Lower lobe of right lung (tissue), 2 donors: ENCODE measurements at regions not wholly inside any gene's neighbourhood (a gene's known extent, or its start where the extent isn't known, plus 50 kb on each side); places are given as distances from the start of the nearest gene placed in this dataset.

Experiments
- ATAC-seq, 2 donors: fragments of 200-7000 bp; cut with Tn5 transposase; one replicate each; pipeline ENCODE4 v1.9.1; 2020 to 2022; ENCODE audit warnings: mild to moderate bottlenecking in 2 of 2, moderate library complexity in 2 of 2
- DNase-seq: peaks from one replicate; pipeline ENCODE4 v3.0.0-alpha.2; 2020
- H3K27ac ChIP-seq: fragments of 200-600 bp; one replicate; pipeline ENCODE4 v1.8.0; 2022
- H3K27me3 ChIP-seq: fragments of 200-600 bp; one replicate; pipeline ENCODE4 v1.8.0; 2022; ENCODE audit warnings: low read depth
- H3K36me3 ChIP-seq: fragments of 200-600 bp; one replicate; pipeline ENCODE4 v1.8.0; 2022; ENCODE audit warnings: mild to moderate bottlenecking
- H3K4me1 ChIP-seq: fragments of 200-600 bp; one replicate; pipeline ENCODE4 v1.8.0; 2022
- H3K4me3 ChIP-seq: fragments of 200-600 bp; one replicate; pipeline ENCODE4 v1.8.0; 2022; ENCODE audit warnings: mild to moderate bottlenecking
- H3K9me3 ChIP-seq: fragments of 200-600 bp; one replicate; pipeline ENCODE4 v1.8.0; 2022
- intact Hi-C: fragments of 100-400 bp; cut with DNase I; formaldehyde crosslinking; loops from one replicate; pipeline ENCODE4 v1.11.0; 2022
- TF ChIP-seq, protein P1 (sequence below): fragments of 200-600 bp; IDR thresholded peaks from one replicate; pipeline ENCODE4 v1.8.0; 2022; ENCODE audit warnings: antibody characterized with exemption, mild to moderate bottlenecking
- donor health status: DM: no; HTN: yes; CAD: no; lungs with severe emphysema.

GRCh38 chr7:46542076-46542475 lies 621.0 kb upstream of the IGFBP3 start:
- no peaks in the 10 kb centered on the region for H3K9me3 ChIP-seq
- intact Hi-C loops = no loop called here
- no peaks in the 10 kb centered on the region for H3K36me3 ChIP-seq
- H3K27ac ChIP-seq = no peak overlapping the region
- ATAC-seq = no peak
- no peak overlapping the region for H3K4me3 ChIP-seq
- H3K4me1 ChIP-seq = no peaks in the 10 kb centered on the region
- no peak for DNase-seq
- H3K27me3 ChIP-seq = no peaks in the 10 kb centered on the region
- TF ChIP-seq, protein P1, sequence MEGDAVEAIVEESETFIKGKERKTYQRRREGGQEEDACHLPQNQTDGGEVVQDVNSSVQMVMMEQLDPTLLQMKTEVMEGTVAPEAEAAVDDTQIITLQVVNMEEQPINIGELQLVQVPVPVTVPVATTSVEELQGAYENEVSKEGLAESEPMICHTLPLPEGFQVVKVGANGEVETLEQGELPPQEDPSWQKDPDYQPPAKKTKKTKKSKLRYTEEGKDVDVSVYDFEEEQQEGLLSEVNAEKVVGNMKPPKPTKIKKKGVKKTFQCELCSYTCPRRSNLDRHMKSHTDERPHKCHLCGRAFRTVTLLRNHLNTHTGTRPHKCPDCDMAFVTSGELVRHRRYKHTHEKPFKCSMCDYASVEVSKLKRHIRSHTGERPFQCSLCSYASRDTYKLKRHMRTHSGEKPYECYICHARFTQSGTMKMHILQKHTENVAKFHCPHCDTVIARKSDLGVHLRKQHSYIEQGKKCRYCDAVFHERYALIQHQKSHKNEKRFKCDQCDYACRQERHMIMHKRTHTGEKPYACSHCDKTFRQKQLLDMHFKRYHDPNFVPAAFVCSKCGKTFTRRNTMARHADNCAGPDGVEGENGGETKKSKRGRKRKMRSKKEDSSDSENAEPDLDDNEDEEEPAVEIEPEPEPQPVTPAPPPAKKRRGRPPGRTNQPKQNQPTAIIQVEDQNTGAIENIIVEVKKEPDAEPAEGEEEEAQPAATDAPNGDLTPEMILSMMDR = no peak

DNA sequence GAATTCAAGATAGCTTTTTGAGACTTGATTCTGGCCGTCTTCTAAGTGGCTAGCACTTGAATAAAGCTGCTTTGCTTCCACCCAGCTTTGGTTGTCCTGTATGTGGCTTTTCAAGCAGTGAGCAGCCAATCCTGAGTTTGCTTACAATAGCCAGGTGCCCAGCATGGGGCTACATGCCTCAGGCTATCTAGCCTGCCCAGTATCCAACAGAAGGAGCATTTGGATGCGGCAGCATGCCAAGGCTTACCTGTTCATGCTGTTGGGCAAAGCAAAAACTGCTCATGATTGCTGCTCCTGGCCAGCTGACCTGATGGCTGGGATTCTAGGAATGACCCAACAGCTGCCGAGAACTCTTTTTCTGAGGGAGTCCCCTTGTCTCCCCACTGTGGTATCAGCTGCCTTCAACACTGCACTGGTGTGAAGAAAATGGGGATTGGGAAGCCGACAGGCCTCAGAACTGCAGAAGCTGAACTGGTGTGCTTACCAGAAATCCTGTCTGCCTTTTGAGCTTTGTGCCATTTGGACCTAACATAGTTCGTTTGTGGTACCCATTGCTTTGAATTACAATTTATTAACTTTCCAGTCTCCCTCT lies 618.9 kb upstream of the IGFBP3 start:
- no peak for DNase-seq
- H3K4me3 ChIP-seq = no peak overlapping the region
- no peaks in the 10 kb centered on the region for H3K27me3 ChIP-seq
- no peaks in the 10 kb centered on the region for H3K36me3 ChIP-seq
- no peak overlapping the region for H3K27ac ChIP-seq
- TF ChIP-seq, protein P1 = no peak
- intact Hi-C loops = no loop called here
- no peaks in the 10 kb centered on the region for H3K9me3 ChIP-seq
- ATAC-seq = no peak
- H3K4me1 ChIP-seq = no peaks in the 10 kb centered on the region

DNA sequence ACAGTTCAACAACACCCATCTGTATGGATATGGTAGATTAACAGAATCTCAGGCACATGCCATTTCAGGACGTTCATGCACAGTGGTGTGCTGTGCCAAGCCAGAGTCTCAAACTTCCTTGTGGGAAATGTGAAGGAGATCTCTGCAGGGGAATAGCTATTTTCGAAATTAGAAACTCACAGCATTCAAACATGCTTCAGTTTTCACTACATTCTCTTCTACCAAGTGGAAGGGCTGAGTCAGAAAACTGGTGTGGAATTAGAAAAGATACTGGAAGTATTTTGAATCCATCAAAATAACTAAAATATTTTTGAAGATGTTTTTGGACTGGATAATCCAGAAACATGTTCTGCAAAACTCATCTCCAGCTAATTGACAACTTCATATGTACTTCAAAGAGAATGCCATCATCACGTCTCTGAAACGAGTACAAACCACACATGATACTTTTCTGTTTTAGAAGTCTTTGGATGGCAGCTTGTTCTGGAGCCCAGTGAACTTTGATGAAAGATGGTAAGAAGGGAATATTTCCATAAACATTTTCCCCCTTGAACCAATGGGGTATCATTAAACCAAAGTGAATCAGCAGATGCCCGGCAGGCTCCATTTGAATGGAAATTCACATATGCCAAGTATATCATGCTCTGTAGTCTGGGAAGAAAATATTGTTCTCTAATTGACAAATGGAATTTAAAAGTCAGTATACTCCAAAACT lies 616.3 kb upstream of the IGFBP3 start:
- H3K4me3 ChIP-seq = no peak overlapping the region
- DNase-seq (no peak), ATAC-seq (no peak)
- H3K27ac ChIP-seq = no peak overlapping the region
- no peaks in the 10 kb centered on the region for H3K9me3 ChIP-seq
- no peaks in the 10 kb centered on the region for H3K27me3 ChIP-seq
- TF ChIP-seq, protein P1 = no peak
- intact Hi-C loops = no loop called here
- no peaks in the 10 kb centered on the region for H3K4me1 ChIP-seq
- H3K36me3 ChIP-seq = no peaks in the 10 kb centered on the region

DNA sequence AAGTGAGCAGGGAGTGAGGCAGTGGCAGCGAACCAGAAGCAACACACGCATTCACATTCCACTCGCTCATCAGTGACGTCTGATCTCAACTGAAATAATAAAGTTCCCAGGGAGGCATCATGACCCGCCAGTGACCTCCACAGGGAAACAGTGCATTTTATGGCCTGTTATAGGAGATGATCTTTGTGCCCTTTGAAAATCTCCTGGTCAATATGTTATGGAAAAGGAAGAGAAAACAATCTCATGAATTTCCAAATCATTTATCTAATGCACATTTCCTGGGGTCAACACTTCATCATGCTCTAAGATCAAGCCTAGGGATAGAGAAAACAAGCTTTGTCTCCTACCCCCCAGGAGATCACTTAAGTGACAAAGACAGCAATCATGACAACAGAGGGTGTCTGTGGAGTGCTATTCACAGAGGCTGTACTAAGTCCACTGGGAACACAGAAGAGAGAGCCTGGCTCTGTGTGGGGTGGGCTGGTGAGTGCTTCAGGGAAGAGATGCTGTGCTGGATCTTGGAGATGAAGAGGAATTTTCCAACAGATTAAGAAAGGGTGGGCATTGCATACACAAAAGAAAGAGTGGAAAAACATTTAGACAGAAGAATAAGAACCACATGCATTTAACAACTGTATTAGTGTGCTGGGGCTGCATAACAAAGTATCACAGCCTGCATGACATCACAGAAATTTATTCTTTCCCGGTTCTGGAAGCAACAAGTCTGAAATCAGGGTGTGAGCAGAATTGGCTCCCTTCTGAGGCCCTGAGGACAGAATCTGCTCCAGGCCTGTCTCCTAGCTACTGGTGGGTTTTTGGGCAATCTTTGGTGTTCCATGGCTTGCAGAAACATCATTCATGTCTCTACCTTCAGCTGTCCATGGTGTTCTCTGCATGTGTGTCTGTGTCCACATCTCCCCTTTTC lies 613.9 kb upstream of the IGFBP3 start:
- Histone ChIP-seq H3K36me3 (no peaks in the 10 kb centered on the region), H3K27me3 (no peaks in the 10 kb centered on the region), H3K27ac (no peak overlapping the region), H3K4me1 (no peaks in the 10 kb centered on the region), H3K9me3 (peaks cover 3% of the 10 kb centered on the region), H3K4me3 (no peak overlapping the region)
- ATAC-seq (no peak), DNase-seq (no peak)
- TF ChIP-seq, protein P1 = no peak
- intact Hi-C loops = no loop called here

- H3K9me3 ChIP-seq = peaks cover 3% of the 10 kb centered on the region
- no peak overlapping the region for H3K4me3 ChIP-seq
- H3K36me3 ChIP-seq = no peaks in the 10 kb centered on the region
- TF ChIP-seq, protein P1 = no peak
- DNase-seq = no peak
- no peaks in the 10 kb centered on the region for H3K27me3 ChIP-seq
- H3K27ac ChIP-seq = no peak overlapping the region
- intact Hi-C loops = no loop called here
- H3K4me1 ChIP-seq = no peaks in the 10 kb centered on the region
- no peak for ATAC-seq
These were observed 612.9 kb upstream of the IGFBP3 start for GRCh38 chr7:46533946-46534345.
